ENCODE measurements at regions not wholly inside any gene's neighbourhood (a gene's known extent, or its start where the extent isn't known, plus 50 kb on each side); places are given as distances from the start of the nearest gene placed in this dataset.

DNA sequence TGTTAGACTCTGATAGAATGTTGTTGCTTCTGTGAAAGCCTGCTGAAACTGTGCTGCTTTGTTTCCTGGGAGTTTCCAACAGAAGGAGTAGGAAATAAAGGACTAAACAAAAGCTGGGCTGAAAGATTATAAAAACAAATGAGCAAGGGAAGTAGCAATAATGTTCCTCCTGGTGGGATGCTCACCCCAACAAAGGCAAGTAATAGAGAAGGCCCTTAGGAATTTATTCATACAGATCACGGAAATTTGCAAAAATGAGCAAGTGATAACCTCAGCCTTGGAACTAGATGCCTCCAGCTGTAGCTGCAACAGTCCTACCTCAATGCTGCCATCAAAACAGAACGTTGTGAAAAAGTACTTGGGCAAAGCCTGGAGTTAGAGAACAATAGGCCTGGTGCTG lies 1248.0 kb upstream of the C9orf72 start:
- Histone ChIP-seq H3K27me3 (no peaks in the 10 kb centered on the region), H3K4me3 (no peak overlapping the region), H3K4me1 (no peaks in the 10 kb centered on the region), H3K9me3 (no peaks in the 10 kb centered on the region), H3K27ac (no peak overlapping the region), H3K9ac (ENCODE audit: low read depth in 2 of 2, low read length in 2 of 2) (no peak overlapping the region), H3K36me3 (no peaks in the 10 kb centered on the region)
- TF ChIP-seq, protein P1, sequence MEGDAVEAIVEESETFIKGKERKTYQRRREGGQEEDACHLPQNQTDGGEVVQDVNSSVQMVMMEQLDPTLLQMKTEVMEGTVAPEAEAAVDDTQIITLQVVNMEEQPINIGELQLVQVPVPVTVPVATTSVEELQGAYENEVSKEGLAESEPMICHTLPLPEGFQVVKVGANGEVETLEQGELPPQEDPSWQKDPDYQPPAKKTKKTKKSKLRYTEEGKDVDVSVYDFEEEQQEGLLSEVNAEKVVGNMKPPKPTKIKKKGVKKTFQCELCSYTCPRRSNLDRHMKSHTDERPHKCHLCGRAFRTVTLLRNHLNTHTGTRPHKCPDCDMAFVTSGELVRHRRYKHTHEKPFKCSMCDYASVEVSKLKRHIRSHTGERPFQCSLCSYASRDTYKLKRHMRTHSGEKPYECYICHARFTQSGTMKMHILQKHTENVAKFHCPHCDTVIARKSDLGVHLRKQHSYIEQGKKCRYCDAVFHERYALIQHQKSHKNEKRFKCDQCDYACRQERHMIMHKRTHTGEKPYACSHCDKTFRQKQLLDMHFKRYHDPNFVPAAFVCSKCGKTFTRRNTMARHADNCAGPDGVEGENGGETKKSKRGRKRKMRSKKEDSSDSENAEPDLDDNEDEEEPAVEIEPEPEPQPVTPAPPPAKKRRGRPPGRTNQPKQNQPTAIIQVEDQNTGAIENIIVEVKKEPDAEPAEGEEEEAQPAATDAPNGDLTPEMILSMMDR (IDR thresholded peaks at IDR 0.05): no peak
- intact Hi-C loops (cut with DNase I): no loop called here
- DNase-seq: no peak

DNA sequence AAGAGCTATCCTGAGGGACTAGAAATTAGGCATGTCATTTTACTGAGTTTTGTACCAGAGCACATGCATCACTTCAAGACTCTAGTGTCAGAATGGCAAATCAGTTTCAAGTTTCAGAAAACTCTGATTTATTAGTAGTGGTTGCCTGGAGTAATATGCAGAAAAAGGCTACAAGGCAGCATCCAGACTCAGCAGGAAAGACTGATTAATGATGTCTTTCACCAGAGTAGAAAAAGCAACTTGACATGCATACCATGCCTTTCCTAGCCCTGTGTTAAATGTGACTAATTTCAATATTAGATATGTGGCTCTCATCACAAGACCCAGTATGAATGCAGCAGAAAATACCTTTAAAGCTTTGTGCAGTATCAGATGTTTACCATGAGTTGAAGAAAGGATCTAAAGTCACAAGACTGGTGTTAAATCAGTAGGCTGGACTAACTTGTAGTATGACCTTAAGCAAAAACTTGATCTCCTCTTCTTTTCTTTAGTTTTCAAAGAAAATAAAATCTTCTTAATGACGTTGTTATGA lies 1251.2 kb upstream of the C9orf72 start:
- no peaks in the 10 kb centered on the region for H3K9me3 ChIP-seq

DNA sequence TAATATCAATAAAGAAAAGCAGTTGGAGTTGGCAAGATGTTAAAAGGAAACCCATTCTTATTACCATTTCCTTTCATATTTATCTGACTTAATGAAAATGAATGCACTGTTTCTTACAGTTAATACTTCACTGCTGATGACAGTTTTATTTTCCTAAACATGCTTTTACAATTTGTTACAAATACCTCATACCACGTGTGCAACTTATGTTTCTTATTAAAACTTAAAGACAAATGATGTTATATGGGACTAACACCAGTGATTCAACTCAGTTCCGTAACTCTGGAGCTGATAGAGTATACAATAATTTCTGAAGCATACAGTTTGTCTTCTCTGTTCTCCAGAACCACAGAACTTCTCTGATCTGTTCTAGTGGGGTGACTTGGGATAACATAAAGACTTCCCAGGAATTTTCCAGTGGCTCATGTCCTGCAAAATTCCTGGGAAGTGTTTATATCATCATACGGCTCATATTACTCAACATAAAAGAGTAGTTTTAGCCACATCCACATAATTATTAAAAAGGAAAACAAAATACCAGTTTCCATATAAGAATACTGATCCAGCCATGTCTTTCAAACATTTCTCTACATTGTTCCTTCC lies 1259.0 kb upstream of the C9orf72 start:
- Histone ChIP-seq H3K9ac (ENCODE audit: low read depth in 2 of 2, low read length in 2 of 2) (no peak overlapping the region), H3K4me3 (no peak overlapping the region), H3K27ac (no peak overlapping the region), H3K36me3 (no peaks in the 10 kb centered on the region), H3K9me3 (no peaks in the 10 kb centered on the region), H3K4me1 (no peaks in the 10 kb centered on the region), H3K27me3 (no peaks in the 10 kb centered on the region)
- TF ChIP-seq, protein P1 (IDR thresholded peaks at IDR 0.05): no peak
- no peak for DNase-seq
- intact Hi-C loops (cut with DNase I): no loop called here

More for the DNA sequence above, 1251.2 kb upstream of the C9orf72 start:
- Histone ChIP-seq H3K27me3 (no peaks in the 10 kb centered on the region), H3K4me3 (no peak overlapping the region), H3K36me3 (no peaks in the 10 kb centered on the region), H3K4me1 (no peaks in the 10 kb centered on the region), H3K27ac (no peak overlapping the region), H3K9ac (ENCODE audit: low read depth in 2 of 2, low read length in 2 of 2) (no peak overlapping the region)
- TF ChIP-seq, protein P1 (IDR thresholded peaks at IDR 0.05): no peak
- no peak for DNase-seq
- intact Hi-C loops (cut with DNase I): no loop called here

DNA sequence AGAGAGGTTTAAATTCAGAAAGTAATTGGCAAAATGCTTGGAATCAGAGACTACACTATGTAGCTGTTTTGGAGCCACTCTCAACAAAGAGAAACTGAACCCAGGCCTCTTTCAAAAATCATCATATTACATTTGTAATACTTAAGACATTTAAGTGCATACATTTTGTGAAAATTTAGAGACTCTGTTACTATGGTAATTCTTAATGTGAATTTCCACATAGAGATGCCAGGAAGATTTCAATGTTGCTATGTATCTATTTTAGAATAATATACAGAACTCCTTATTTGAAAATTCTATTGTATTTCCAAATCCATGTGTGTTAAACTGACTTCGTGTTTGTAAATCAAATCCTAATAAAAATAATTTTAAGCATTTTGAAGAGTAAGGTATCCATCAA lies 1260.9 kb upstream of the C9orf72 start:
- intact Hi-C loops (cut with DNase I): no loop called here
- no peaks in the 10 kb centered on the region for H3K36me3 ChIP-seq
- H3K27ac ChIP-seq: no peak overlapping the region
- no peaks in the 10 kb centered on the region for H3K9me3 ChIP-seq
- no peaks in the 10 kb centered on the region for H3K27me3 ChIP-seq
- TF ChIP-seq, protein P1 (IDR thresholded peaks at IDR 0.05): no peak
- H3K4me3 ChIP-seq: no peak overlapping the region
- no peak for DNase-seq
- no peaks in the 10 kb centered on the region for H3K4me1 ChIP-seq
- no peak overlapping the region for H3K9ac ChIP-seq (ENCODE audit: low read depth in 2 of 2, low read length in 2 of 2)

DNA sequence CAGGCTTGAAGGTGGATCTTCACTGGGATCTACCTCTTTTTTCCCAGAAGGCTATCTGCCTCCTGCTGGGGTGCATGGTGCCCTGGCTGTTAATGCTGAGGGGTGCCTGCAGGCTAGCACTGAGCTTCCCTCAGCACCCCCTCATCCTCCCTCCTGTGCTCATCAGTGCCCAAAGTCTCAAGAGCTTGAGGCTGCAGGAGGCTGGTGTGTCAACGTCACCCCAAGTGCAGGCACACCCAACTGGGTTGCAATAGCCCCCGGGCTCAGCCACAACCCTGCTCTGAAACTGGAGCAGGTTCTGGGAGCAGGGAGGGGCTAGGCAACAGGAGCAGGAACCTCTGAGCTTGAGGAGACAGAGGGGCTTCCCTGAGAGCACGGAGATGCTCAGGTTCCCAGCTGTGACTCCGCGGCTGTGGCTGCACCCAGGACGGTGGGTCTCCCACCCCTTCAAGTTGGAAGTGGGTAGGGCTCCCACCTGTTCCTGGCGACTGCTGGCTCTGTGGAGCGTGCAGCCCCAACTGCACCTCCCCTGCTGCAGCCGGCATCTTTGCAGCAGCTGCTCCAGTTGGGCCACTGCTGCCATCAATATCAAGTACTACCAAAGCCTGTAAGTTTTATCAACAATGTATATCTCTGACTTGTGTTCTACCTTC lies 1266.6 kb upstream of the C9orf72 start:
- Histone ChIP-seq H3K9ac (ENCODE audit: low read depth in 2 of 2, low read length in 2 of 2) (no peak overlapping the region), H3K27ac (no peak overlapping the region), H3K27me3 (no peaks in the 10 kb centered on the region), H3K4me3 (no peak overlapping the region), H3K9me3 (no peaks in the 10 kb centered on the region), H3K36me3 (no peaks in the 10 kb centered on the region), H3K4me1 (no peaks in the 10 kb centered on the region)
- intact Hi-C loops (cut with DNase I): no loop called here
- no peak for DNase-seq
- TF ChIP-seq, protein P1 (IDR thresholded peaks at IDR 0.05): no peak
